Adrenal gland (tissue), 9 donors: ENCODE measurements at regions not wholly inside any gene's neighbourhood (a gene's known extent, or its start where the extent isn't known, plus 50 kb on each side); places are given as distances from the start of the nearest gene placed in this dataset.

Source experiments
- DNase-seq, 7 donors: peaks; one replicate each; pipeline ENCODE4 v3.0.0-alpha.2; 2019 to 2020
- H3K27ac ChIP-seq, 5 donors: fragments of 200-600 bp; sonication (generic) in 4 of 5; 1 replicate in 3 of 5; 2 replicates in 2 of 5; pipeline versions ENCODE4 v1.5.1 to v1.8.0; 2016 to 2020; ENCODE audit warnings: mild to moderate bottlenecking in 1 of 5
- H3K27me3 ChIP-seq: fragments of 200-600 bp; 2 replicates; pipeline ENCODE4 v1.8.0; 2021
- H3K36me3 ChIP-seq, 2 donors: fragments of 200-600 bp; replicated peaks in 1 of 2; 1 replicate in 1 of 2; 2 replicates in 1 of 2; pipeline versions ENCODE4 v1.5.1 to v1.8.0; 2018 to 2022
- H3K4me1 ChIP-seq, 2 donors: fragments of 200-600 bp; replicated peaks in 1 of 2; 1 replicate in 1 of 2; 2 replicates in 1 of 2; pipeline versions ENCODE4 v1.5.1 to v1.8.0; 2018 to 2021
- H3K4me3 ChIP-seq, 4 donors: fragments of 200-600 bp; sonication (generic) in 3 of 4; one replicate each; pipeline ENCODE4 v1.5.1; 2016 to 2018
- H3K9me3 ChIP-seq, 3 donors: fragments of 200-600 bp; sonication (generic) in 1 of 3; replicated peaks in 1 of 3; 1 replicate in 2 of 3; 2 replicates in 1 of 3; pipeline versions ENCODE4 v1.5.1 to v1.8.0; 2016 to 2021
- POLR2A ChIP-seq, 2 donors: fragments of 450-650 bp; IDR thresholded peaks; one replicate each; pipeline ENCODE4 v1.6.1; 2017; ENCODE audit warnings: antibody characterized with exemption in 2 of 2, mild to moderate bottlenecking in 2 of 2, moderate library complexity in 1 of 2
- WGBS, 4 donors: extraction: QIAGEN DNeasy Blood & Tissue Kit in 2 of 4; methylation state at CpG; one replicate each; pipeline versions ENCODE4 v1.1.5 to v1.1.7; 2013 to 2017; 5-methylcytosine and 5-hydroxymethylcytosine counted together
- intact Hi-C, 2 donors: fragments of 100-400 bp; cut with DNase I; formaldehyde crosslinking; loops; one replicate each; pipeline versions ENCODE4 v1.14.1 to v1.15.0; 2022 to 2023
- TF ChIP-seq, protein P1 (sequence below), 6 experiments: fragments of 450-650 bp in 4 of 6; fragments of 200-600 bp in 2 of 6; sonication (generic) in 1 of 6; IDR thresholded peaks; 1 replicate in 5 of 6; 2 replicates in 1 of 6; pipeline versions ENCODE4 v1.5.1 to v1.8.0; 2016 to 2021; ENCODE audit warnings: antibody characterized with exemption in 6 of 6, mild to moderate bottlenecking in 2 of 6, moderate library complexity in 1 of 6
- donor health status: healthy with polysubstance abuse.
- donor health status: Bipolar disorder and iron deficiency.
- donor health status: DM: yes; HTN: yes; CAD: no.
- donor health status: DM: no; HTN: no; CAD: no.
- donor health status: DM: no; HTN: no; CAD: no.

- intact Hi-C loops: no loop called here
- no peaks in the 10 kb centered on the region for H3K4me1 ChIP-seq
- no peaks in the 10 kb centered on the region for H3K36me3 ChIP-seq
- no peak overlapping the region for H3K4me3 ChIP-seq
- WGBS, 4 donors: 57 to 68% (median 64%) methylated on average over 5 of the region's 5 CpGs
- peak in 2 of 7 donors; percentile 2 to 61 for DNase-seq
- no peaks in the 10 kb centered on the region for H3K27me3 ChIP-seq
- TF ChIP-seq, protein P1, sequence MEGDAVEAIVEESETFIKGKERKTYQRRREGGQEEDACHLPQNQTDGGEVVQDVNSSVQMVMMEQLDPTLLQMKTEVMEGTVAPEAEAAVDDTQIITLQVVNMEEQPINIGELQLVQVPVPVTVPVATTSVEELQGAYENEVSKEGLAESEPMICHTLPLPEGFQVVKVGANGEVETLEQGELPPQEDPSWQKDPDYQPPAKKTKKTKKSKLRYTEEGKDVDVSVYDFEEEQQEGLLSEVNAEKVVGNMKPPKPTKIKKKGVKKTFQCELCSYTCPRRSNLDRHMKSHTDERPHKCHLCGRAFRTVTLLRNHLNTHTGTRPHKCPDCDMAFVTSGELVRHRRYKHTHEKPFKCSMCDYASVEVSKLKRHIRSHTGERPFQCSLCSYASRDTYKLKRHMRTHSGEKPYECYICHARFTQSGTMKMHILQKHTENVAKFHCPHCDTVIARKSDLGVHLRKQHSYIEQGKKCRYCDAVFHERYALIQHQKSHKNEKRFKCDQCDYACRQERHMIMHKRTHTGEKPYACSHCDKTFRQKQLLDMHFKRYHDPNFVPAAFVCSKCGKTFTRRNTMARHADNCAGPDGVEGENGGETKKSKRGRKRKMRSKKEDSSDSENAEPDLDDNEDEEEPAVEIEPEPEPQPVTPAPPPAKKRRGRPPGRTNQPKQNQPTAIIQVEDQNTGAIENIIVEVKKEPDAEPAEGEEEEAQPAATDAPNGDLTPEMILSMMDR (IDR thresholded peaks at IDR 0.05): no peak
- no peak for TF ChIP-seq POLR2A (IDR thresholded peaks at IDR 0.05)
- no peak overlapping the region for H3K27ac ChIP-seq
- no peaks in the 10 kb centered on the region for H3K9me3 ChIP-seq
Measured at GRCh38 chr1:208298593-208299269, 54.5 kb upstream of the PLXNA2 start.

DNA sequence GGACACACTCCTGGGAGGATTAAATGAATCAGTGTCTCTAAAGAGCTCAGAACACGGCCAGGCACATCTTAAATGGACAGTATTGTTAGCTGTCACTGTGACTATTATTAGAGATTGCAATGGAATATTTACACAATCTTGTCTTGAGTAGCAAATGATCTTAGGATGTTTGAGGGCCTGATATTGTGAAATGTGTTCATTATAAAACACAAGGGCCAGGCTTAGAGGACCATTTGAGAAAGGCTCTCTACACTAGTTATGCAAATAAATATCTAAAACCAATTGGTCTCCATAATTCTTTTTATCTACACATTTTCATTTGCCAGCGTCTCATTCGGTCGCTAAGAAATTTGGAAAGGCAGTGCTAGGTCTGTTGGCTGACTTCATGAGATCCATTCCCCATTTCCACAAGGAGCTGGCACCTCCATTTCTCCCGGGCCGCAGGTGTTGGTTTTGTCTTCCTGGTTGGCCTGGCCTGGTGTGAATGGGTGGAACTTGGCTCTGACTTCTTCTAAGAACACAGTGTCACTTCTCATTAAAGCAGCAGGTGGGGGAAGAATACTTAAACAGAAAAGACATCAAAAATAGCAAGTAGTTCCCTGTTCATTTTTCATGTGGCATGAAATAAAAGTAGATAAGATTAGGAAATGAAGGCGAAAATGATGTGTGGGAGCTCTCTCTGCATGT, 56.0 kb upstream of the PLXNA2 start:
- Histone ChIP-seq H3K4me3 (no peak overlapping the region), H3K9me3 (no peaks in the 10 kb centered on the region), H3K4me1 (no peaks in the 10 kb centered on the region), H3K27ac (no peak overlapping the region), H3K27me3 (no peaks in the 10 kb centered on the region), H3K36me3 (no peaks in the 10 kb centered on the region)
- DNase-seq: no peak
- TF ChIP-seq POLR2A (IDR thresholded peaks at IDR 0.05): no peak
- TF ChIP-seq, protein P1 (IDR thresholded peaks at IDR 0.05): no peak
- WGBS, 4 donors: 75 to 89% (median 80%) methylated on average over 7 of the region's 7 CpGs
- intact Hi-C loops: no loop called here

- DNase-seq: no peak
- Histone ChIP-seq H3K9me3 (no peaks in the 10 kb centered on the region), H3K27me3 (no peaks in the 10 kb centered on the region), H3K27ac (no peak overlapping the region), H3K4me1 (no peaks in the 10 kb centered on the region), H3K36me3 (no peaks in the 10 kb centered on the region), H3K4me3 (no peak overlapping the region)
- WGBS, 4 donors: 86 to 92% (median 88%) methylated on average over 4 of the region's 4 CpGs
- TF ChIP-seq, protein P1 (IDR thresholded peaks at IDR 0.05): no peak
- no peak for TF ChIP-seq POLR2A (IDR thresholded peaks at IDR 0.05)
- intact Hi-C loops: no loop called here
Measured at GRCh38 chr1:208302699-208303238, 58.6 kb upstream of the PLXNA2 start.

- no peak for TF ChIP-seq POLR2A (IDR thresholded peaks at IDR 0.05)
- no peaks in the 10 kb centered on the region for H3K9me3 ChIP-seq
- H3K27ac ChIP-seq: no peak overlapping the region
- 76 to 87% (median 84%) methylated on average over 8 of the region's 8 CpGs for WGBS, 4 donors
- H3K4me3 ChIP-seq: no peak overlapping the region
- intact Hi-C loops: no loop called here
- H3K36me3 ChIP-seq: no peaks in the 10 kb centered on the region
- H3K4me1 ChIP-seq: no peaks in the 10 kb centered on the region
- no peaks in the 10 kb centered on the region for H3K27me3 ChIP-seq
- DNase-seq: no peak
Measured at GRCh38 chr1:208303743-208304712, 59.8 kb upstream of the PLXNA2 start.
